ENCODE measurements at regions not wholly inside any gene's neighbourhood (a gene's known extent, or its start where the extent isn't known, plus 50 kb on each side); places are given as distances from the start of the nearest gene placed in this dataset.

DNA sequence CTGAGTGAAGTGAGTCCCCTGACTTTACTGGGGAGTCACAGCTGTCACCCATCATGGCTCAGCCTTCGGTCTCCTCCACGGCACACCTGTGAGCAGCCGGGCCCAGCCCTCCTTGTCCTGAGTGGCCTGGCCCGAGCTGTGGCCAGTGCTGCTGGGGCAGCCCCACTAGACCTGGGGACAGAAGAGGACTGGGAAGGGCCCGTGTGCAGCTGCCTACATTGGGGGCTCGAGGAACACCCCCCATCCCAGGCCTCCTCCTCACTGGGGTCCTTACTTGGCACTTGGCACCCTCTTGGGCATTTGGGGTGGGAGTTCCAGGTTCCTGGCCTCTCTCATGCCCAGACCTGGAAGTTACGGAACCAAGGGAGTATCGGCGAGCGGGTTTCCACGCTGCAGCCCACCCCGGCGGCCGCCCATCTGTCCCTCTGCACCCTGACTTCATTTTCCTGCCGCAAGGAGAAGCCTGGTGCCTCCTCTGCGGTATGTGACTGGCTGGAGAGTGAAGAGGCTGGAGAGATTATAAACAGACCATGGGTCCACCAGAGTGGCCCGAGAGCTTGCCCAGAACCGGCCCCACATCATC lies 179.7 kb downstream of the KIF26A start:
- TF ChIP-seq, protein P1, sequence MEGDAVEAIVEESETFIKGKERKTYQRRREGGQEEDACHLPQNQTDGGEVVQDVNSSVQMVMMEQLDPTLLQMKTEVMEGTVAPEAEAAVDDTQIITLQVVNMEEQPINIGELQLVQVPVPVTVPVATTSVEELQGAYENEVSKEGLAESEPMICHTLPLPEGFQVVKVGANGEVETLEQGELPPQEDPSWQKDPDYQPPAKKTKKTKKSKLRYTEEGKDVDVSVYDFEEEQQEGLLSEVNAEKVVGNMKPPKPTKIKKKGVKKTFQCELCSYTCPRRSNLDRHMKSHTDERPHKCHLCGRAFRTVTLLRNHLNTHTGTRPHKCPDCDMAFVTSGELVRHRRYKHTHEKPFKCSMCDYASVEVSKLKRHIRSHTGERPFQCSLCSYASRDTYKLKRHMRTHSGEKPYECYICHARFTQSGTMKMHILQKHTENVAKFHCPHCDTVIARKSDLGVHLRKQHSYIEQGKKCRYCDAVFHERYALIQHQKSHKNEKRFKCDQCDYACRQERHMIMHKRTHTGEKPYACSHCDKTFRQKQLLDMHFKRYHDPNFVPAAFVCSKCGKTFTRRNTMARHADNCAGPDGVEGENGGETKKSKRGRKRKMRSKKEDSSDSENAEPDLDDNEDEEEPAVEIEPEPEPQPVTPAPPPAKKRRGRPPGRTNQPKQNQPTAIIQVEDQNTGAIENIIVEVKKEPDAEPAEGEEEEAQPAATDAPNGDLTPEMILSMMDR (tag by site-specific recombination; IDR thresholded peaks at IDR 0.05): no peak
- TF ChIP-seq ZBTB1 (tag by site-specific recombination; IDR thresholded peaks at IDR 0.05): no peak
- TF ChIP-seq, protein P2, sequence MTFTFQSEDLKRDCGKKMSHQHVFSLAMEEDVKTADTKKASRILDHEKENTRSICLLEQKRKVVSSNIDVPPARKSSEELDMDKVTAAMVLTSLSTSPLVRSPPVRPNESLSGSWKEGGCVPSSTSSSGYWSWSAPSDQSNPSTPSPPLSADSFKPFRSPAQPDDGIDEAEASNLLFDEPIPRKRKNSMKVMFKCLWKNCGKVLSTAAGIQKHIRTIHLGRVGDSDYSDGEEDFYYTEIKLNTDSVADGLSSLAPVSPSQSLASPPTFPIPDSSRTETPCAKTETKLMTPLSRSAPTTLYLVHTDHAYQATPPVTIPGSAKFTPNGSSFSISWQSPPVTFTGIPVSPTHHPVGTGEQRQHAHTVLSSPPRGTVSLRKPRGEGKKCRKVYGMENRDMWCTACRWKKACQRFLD (tag by site-specific recombination; IDR thresholded peaks at IDR 0.05): no peak
- no peak for TF ChIP-seq RBAK (tag by site-specific recombination; IDR thresholded peaks at IDR 0.05)
- no peak for TF ChIP-seq ZNF610 (tag by site-specific recombination; IDR thresholded peaks at IDR 0.05; ENCODE audit: borderline replicate concordance)
- no peak for TF ChIP-seq ZNF121 (tag by site-specific recombination; IDR thresholded peaks at IDR 0.05)
- TF ChIP-seq, protein P3, sequence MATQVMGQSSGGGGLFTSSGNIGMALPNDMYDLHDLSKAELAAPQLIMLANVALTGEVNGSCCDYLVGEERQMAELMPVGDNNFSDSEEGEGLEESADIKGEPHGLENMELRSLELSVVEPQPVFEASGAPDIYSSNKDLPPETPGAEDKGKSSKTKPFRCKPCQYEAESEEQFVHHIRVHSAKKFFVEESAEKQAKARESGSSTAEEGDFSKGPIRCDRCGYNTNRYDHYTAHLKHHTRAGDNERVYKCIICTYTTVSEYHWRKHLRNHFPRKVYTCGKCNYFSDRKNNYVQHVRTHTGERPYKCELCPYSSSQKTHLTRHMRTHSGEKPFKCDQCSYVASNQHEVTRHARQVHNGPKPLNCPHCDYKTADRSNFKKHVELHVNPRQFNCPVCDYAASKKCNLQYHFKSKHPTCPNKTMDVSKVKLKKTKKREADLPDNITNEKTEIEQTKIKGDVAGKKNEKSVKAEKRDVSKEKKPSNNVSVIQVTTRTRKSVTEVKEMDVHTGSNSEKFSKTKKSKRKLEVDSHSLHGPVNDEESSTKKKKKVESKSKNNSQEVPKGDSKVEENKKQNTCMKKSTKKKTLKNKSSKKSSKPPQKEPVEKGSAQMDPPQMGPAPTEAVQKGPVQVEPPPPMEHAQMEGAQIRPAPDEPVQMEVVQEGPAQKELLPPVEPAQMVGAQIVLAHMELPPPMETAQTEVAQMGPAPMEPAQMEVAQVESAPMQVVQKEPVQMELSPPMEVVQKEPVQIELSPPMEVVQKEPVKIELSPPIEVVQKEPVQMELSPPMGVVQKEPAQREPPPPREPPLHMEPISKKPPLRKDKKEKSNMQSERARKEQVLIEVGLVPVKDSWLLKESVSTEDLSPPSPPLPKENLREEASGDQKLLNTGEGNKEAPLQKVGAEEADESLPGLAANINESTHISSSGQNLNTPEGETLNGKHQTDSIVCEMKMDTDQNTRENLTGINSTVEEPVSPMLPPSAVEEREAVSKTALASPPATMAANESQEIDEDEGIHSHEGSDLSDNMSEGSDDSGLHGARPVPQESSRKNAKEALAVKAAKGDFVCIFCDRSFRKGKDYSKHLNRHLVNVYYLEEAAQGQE (tag by site-specific recombination; IDR thresholded peaks at IDR 0.05): no peak
- no peak for TF ChIP-seq ZBTB49 (tag by site-specific recombination; IDR thresholded peaks at IDR 0.05; ENCODE audit: low read depth)
- TF ChIP-seq ZNF513 (tag by site-specific recombination; IDR thresholded peaks at IDR 0.05): no peak
- no peak for TF ChIP-seq ZNF175 (tag by site-specific recombination; IDR thresholded peaks at IDR 0.05)
- TF ChIP-seq, protein P4, sequence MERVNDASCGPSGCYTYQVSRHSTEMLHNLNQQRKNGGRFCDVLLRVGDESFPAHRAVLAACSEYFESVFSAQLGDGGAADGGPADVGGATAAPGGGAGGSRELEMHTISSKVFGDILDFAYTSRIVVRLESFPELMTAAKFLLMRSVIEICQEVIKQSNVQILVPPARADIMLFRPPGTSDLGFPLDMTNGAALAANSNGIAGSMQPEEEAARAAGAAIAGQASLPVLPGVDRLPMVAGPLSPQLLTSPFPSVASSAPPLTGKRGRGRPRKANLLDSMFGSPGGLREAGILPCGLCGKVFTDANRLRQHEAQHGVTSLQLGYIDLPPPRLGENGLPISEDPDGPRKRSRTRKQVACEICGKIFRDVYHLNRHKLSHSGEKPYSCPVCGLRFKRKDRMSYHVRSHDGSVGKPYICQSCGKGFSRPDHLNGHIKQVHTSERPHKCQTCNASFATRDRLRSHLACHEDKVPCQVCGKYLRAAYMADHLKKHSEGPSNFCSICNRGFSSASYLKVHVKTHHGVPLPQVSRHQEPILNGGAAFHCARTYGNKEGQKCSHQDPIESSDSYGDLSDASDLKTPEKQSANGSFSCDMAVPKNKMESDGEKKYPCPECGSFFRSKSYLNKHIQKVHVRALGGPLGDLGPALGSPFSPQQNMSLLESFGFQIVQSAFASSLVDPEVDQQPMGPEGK (tag by site-specific recombination; IDR thresholded peaks at IDR 0.05): no peak
- no peak for TF ChIP-seq ZNF747 (tag by site-specific recombination; IDR thresholded peaks at IDR 0.05)

Data from HEK293 (cell line).